ENCODE measurements at regions not wholly inside any gene's neighbourhood (a gene's known extent, or its start where the extent isn't known, plus 50 kb on each side); places are given as distances from the start of the nearest gene placed in this dataset.

- TF ChIP-seq CTCF (IDR thresholded peaks at IDR 0.05) (no peak), EP300 (IDR thresholded peaks at IDR 0.05) (no peak)
These were observed 1528.2 kb downstream of the RAPGEF2 start for GRCh38 chr4:160631044-160631443.
